ENCODE measurements at regions not wholly inside any gene's neighbourhood (a gene's known extent, or its start where the extent isn't known, plus 50 kb on each side); places are given as distances from the start of the nearest gene placed in this dataset.

DNA sequence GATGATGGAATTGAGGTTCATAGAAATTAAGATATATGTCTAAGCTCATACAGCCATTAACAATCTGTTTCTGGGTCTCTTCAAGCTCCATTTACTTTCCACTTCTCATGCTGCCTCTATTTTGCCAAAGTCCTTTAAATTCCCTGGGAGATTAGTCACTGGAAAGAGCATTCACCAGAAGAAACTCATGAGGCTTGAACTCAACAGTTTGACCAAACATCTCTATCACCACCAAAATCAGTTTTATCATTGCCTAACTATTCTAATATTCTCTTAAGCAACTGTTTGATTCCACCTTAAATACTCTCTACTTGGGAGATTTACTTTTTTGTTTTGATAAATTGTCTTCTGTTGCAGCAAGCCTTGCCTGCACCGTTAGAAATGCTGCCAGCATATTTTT, 881.3 kb downstream of the KCNA4 start:
- TF ChIP-seq EZH2 (IDR thresholded peaks at IDR 0.05; ENCODE audit: borderline replicate concordance, low read depth, low read length, severe bottlenecking), result no peak
- no peak for TF ChIP-seq GATA2 (IDR thresholded peaks at IDR 0.05; ENCODE audit: insufficient read depth, insufficient read length, low read depth, low read length)
